Amniotic stem cell (primary cell): ENCODE measurements at regions not wholly inside any gene's neighbourhood (a gene's known extent, or its start where the extent isn't known, plus 50 kb on each side); places are given as distances from the start of the nearest gene placed in this dataset.

Experiments used
- DNase-seq: peaks from one replicate; lab custom pipeline; 2025; lab: John Stamatoyannopoulos, UW

DNA sequence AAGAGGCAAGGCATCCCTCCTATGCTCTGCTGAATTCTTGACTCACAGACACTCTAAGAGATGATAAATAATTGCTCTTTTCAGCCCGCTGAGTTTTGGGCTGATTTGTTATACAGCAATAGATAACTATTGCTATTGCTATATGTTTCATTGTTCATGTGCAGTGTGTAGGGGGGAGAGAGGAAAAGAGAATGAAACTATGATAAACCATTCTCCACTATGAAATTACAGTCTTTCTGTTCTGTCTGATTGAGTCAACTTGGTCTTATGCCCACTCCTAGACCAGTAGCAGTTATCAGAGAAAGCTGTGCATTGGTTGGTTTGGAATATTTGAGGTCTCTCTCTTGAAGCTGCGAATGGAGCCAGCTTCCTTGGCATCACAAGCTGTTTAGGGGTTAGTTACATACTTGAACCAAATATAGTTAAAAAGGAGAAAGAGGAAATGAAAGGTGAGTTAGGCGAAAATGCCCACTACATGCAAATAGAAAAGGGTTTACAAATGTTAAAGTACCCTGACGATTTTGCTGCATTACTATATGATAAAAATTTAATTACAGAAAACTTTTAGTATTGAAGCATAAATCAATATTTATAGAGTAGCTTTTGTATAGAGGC, 136.3 kb upstream of the ACTBL2 start:
- no peak for DNase-seq

DNA sequence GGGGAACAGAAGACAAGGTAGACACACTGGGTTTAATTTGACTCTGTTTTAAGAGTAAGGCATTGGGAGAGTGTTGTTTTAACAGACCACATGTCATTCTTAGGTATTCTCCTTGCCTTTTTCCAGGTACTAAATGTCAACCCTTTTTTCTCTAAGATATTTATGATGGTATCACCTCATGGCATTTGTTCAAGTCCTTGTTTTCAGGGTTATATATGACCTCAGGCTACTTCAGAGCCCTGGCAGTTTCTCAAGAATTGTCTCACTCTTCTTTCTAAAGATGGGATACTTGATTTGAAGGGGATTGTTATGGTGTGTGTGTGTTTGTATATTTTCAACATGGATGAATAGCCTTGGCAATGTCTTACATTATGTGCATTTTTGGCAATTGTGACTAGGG, 131.1 kb upstream of the ACTBL2 start:
- no peak for DNase-seq

DNA sequence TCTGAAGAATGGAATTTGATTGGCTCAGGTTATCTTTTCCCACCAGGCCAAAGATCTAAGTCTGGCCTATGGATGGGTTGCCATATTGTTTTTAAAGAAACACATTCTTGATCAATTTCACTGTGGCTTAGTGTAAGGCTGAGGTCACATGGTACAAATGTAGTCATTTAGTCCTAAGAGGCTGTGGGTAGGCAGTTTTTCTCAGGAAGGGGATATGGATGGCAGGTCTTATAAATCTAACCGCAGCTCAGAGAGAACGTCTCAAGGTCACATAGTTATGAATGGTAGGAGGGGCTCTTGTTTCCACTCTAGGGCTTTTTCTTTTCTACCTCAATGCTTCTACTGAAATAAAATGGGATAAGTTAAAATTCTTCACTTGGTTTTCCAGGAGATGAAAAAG, 128.6 kb upstream of the ACTBL2 start:
- DNase-seq: no peak

DNA sequence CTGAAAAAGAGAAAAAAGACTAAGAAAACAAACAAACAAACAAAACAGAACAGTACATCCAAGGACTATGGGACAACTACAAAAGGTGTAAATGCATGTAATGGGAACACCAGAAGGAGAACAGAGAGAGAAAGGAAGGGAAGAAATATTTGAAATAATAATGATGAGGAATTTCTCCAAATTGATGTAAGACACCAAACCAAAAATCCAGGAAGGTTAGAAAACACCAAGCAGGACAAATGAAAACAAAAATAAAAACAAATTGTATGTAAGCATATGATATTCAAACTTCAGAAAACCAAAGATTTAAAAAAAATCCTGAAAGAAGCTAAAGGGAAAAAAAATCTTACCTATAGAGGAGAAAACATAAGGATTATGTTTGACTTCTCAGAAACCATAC, 125.9 kb upstream of the ACTBL2 start:
- DNase-seq: no peak

DNA sequence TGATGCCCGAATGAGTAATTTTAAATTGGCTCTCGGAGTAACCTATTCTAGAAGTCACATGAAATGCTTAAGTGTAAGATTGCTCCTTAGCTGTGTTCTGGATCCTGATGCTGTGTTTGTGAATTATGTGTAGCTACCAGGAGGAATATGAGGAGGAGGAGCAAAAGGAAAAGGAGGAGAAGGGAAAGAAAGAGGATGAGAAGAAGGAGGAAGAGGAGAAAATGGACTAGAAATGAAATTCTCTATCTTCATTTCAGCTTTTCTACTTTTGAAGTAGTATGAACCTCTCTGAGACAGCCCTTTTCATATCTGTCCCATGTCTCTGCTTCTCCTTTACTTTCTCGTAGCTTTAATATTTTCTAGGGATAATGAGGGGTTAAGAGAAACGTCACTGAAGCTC, 119.4 kb upstream of the ACTBL2 start:
- DNase-seq: no peak

DNA sequence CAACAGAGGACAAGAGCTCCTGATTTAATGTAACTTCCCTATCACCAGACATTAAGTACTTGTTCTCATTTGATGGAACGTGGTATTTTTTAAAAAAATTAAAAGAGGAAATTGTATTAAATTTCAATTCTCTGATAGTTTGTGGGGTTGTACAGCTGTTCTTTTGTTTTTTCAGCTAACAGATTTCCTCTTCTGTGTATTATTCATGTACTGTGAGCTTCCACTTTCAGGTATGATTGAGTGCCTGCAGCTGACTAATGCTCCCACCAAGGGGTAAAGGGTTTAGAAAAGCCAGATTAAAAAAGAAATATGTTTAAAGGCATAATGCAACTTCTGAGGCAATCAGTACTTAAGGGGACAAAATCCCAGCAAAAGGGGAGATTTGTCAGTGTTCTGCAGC, 117.7 kb upstream of the ACTBL2 start:
- no peak for DNase-seq

DNA sequence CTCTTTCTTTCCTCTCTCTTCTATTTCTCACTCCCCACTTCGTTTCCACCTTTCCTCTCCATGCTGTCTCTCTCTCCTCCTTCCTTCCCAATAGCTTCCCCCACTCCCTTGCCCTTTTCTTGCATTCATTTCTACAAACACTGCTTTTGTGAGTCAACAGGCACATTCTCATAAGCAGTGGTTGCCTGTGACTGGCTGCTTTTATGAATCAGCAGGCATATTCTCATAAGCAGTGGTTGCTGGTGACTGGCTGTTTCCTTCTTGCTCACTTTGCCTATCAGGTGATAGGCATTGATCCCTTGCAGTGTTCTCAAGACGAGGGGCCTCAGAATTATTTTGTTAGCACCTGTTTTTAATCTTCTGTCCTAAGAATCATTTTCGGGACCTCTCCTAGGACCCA, 116.1 kb upstream of the ACTBL2 start:
- DNase-seq: peak; percentile 15

DNA sequence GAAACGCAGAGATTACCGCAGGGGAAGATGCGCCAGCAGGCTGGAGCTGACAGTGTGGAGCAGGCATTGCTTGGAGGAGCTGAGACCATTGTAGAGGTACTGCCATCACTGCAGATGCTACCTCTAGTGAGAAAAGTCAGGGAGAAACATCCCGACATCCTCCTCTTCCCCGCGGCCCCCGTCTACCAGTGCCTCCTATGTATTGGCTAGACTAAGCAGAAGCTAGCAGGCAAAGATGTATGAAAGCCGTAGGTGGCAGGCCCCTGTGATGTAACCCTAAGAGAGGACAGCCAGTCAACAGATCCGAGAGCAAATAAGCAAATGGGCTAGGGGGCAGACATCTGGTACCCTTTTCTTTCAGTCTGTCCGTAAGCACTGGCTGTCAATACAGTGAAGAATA, 115.5 kb upstream of the ACTBL2 start:
- DNase-seq: no peak

DNA sequence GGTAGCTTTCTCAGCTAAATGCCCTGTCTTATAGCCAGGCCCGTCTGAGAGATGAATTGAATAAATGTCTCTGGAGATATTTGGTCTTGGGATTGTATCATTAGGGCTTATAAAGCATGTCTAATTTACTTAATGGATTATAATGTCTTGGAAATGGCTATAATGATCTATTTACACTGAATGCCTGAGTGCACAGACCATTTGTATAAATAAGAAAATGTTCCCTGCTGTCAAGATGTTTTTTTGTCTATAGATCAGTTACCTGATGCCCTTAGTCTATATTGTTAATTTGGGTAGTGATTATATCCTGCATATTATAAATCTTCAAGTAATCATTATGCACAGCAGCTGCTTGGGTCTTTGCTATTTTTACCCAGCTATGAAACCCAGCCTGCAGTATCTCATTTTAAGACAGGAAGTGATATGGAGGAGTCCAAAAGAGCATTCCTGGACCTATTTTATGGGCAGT, 112.9 kb upstream of the ACTBL2 start:
- no peak for DNase-seq

DNA sequence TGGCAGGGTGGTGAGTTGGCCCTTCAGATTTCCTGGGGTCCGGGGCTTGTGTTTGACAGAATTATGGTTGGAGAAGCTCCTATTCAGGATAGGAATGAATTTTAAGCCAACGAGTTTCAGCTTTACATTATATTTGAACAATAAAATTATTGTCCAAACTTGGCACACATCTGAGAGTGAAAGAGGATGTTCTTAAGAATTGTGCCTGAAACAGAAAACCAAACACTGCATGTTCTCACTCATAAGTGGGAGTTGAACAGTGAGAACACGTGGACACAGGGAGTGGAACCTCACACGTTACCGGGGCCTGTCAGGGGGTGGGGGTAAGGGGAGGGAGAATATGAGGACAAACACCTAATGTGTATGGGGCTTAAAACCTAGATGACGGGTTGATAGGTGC, 111.8 kb upstream of the ACTBL2 start:
- DNase-seq: no peak

DNA sequence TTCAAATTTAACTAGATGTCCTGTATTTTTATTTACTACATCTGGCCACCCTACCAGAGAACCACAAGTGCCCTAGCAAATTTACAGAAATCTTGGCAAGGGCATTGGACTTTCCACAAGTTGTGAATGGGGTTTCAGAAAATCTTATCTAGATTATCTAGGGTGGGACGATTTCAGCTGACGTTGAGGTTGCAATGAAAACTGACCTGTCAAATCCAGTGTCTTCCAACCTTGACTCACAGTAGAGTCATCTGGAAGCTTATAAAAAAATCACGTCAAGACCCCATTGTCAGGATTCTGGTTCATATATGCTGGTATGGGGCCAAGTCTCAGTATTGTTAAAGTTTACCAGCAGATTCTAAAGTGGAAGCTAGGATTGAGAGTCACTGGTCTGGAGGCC, 109.6 kb upstream of the ACTBL2 start:
- DNase-seq: no peak

DNA sequence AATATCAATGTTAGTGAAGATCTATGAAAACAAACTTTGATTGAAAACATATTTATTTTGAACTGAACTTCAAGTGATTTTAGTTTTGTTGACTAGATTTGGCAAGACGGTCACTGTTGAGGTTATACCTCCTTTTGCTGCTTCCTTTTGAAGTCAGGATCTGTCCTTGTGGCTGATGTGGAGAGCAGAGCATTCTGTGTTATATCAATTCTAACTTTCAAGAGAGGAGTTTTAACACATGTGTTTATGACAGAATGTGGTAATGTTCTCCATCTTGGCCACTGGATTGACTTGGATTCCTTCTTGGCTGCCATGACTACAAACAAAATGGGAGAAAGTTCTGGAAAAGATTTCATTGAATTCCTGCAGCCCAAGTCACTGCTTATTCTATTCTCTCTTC, 104.0 kb upstream of the ACTBL2 start:
- no peak for DNase-seq

DNA sequence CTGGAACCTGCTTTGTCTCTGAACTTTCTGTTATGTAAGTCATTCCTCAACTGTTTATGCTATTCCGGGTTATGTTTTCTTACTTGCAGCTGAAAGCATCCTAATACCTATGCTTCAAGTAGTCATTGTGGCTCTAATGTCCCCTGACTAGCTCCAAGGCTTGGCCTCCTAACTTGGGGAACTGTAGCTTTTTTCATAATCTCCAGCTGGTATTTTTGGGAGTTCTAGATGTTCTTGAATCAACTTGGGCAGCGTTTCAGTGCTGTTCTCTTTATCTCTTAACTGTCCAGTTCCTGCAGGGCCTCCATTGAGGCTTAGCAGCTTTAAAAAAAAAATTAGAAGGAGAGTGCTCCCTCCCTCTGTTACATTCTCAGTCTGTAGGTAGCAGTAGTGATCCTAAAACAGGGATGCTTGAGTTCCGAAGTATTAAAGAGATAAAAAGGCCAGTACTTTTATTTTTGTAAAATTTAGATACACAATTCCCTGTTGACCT, 100.0 kb upstream of the ACTBL2 start:
- no peak for DNase-seq

DNA sequence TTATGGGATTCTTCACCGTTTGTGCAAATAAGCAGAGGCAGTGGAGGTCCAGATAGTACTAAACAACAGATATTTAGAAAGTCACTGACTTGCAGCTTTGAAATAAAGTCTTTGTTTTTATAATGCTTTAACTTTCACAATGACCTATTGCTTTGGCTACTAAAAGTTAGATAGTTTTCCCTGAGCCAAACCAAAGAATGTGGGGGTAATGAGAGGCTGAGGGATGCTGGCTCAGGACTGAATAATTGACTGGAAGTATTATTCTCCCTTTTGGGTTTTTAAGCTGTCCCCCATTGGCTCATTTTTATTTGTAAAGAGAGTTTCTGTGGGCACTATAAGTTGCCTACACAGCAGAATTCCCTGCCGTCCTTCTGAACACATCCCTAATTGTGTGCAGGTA, 99.2 kb upstream of the ACTBL2 start:
- DNase-seq: no peak

DNA sequence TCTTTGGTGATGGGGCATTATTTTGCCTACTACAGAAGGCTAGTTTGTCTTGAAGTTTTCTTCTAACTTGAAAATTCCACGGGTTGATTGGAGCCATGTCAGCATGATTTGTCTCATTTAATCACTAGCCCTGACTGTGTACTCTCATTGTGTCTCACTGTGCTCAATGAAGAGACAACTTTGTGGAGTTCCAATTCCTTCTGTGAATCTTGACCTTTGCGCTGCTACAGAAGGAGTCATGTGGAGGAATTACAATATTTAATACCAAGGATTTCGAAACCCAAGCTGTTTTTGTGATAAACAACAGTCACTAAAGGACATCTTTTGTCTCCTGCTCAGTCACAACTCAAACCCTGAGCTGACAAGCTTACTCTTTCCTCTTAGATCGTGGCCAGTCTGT, 98.6 kb upstream of the ACTBL2 start:
- DNase-seq: no peak

DNA sequence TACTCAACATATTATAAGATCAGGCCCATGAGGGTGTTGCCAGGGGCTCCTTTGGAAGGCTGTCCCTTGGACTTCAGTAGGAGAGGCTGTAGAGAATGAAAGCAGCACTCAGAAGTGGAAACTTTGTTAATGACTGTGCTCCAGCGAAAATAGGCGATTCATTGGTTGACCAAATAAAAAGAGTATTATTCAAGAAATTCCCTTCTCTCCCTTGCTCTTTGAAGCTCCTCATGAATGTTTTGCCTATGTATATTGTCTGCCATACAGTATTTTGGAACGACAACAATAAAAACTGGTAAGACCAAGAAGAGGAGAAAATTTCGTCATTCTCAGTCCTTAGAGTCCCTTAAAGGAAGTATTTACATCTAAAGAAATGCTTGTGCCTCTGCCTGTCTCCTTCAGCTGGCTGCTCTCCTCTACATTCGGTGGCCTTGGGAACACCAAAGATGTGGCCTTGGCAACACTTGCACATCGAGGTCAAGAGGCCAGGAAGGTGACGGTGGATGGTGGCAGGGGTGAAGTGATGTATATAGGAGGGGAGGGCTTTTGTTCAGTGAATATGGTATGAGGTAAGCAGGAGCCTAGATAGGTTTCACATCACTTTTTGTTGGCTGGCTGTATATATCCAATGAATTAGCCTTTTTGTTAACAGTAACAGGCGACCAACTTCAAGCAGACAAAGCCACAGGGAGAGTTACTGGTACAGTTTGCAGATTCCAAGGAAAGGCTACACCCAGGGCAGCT, 95.0 kb upstream of the ACTBL2 start:
- DNase-seq: no peak

DNA sequence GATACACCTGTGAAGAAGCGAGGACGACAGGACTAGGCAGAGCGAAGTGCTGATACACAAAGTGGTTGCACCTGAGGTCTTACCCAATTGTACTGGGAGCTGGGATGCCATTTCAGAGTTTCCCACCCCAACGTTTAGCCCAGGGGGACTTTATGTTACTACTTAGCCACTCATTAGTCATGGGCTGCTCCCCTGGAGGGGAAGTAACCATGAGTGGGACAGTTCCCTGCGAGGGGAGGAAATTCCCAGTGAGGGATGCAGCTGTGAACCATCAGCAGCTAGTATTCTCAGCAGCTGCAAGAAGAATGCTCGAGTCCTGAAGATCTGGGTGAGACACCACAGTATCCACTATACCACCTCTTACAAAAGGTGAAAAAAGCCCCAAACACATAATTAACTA, 93.7 kb upstream of the ACTBL2 start:
- DNase-seq: no peak

DNA sequence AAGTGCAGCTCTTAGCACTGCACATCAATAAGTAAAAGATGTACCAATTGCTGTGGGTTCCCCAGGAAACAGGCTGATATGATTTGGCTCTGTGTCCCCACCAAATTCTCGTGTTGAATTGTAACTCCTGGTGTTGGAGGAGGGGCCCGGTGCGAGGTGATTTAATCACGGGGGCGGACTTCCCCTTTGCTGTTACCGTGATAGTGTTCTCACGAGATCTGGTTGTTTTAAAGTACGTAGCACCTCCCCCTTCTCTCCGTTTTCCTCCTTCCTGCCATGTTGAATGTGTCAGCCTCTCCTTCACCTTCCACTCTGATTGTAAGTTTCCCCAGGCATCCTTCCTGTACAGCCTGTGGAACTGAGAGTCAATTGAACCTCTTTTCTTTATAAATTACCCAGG, 93.2 kb upstream of the ACTBL2 start:
- DNase-seq: no peak

DNA sequence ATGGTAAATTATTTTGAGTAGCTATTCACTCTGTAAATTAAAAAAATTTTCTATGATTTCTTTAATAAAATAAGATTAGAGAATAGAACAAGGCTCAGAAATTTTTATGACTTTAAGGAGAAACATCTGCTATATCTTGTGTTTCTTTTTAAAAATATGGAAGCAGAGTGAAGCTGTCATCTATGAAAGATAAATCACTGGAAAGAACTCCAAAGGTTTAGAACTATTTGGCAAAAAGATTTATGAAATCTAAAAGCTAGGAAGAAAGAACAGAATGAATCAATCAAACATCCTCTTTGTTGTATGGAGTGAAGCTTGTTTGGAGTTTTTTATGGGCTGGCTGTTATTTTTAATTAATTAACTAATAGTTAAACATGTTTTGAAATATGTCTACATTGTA, 89.8 kb upstream of the ACTBL2 start:
- no peak for DNase-seq

DNA sequence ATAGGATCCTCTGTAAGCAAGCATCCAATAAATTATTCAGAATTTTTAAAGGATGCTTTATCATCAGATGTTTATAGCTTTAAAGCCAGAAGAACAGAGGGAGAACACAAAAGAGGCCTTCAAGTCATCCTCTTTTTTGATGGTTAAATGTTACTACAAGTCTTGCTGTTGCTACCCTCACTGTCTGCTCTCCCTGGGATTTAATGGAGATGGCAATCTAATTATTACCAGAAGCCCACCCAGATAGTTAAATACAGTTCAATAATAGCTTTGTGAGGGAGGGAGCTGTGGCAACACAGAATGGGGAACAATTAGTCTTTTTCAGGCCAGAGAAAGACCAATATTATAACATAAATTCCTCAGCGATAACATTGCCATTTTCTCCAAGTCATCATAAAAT, 87.0 kb upstream of the ACTBL2 start:
- no peak for DNase-seq

DNA sequence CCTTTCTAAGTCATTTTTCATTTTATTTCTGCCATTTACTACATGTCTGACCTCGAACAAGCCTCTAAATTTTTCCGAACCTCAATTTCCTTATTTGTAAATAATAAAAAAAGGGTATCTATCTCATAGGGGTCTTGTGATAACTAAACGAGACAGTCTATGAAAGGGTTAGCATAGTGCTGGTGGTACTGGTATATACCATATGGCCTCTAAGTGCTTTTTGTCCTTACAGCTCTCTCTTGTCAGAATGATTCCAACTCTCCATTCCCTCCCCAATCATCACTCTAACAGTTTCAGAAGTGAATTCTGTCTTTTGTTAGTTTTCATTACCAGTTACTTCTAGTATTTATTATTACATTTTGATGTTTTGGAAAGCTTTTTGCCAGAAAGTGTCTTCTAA, 85.5 kb upstream of the ACTBL2 start:
- no peak for DNase-seq

DNA sequence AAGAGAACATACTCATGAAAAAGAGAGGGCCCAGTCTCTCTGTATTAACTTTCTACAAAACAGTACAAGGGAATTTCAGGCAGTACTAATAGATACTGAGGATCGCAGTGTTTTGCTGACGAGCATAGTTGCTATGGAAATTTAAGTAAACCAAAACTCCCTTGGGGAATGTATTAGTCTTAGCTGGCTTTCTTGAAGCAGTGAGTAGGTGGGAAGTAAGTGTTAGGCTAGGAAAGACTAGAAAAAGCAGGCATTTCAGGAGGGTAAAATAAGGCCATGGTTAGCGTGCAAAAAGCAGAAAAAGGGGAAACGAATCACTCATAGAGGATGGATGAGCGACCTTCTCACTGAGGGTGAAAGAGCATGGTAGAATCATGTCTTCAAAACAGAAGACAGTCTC, 84.3 kb upstream of the ACTBL2 start:
- DNase-seq: peak; percentile 37

DNA sequence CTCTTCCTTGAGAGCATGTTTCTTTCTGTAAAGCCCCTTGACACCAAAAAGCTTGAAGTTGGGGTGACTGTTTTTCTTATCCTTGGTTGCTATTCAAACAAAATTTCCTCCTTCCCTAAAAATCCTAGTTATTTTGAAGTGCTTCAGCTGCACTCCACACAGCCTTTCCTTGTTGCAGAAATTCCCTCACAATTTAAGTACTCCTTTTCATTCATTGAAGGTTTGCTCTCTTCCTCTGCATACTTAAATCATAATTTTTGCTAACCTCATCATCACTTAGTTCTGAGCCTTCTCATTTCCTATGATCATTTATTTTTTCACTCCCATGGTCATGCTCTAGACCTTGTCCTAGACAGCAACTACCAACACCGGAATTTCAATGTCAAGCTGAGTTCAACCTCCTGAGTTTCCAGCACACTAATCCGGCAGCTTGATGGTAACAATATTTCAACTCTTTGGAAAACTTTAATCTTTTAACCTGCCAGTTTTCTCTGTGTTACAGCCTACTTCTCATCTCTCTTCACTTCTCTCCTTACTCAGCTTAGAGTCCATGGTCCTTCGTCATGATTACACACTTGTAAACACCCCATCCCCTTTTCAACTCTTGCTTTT, 78.7 kb upstream of the ACTBL2 start:
- no peak for DNase-seq
